Neural cell (in vitro differentiated cells): ENCODE measurements at regions not wholly inside any gene's neighbourhood (a gene's known extent, or its start where the extent isn't known, plus 50 kb on each side); places are given as distances from the start of the nearest gene placed in this dataset.

Source experiments
- CTCF ChIP-seq: fragments of 450-650 bp; IDR thresholded peaks from 2 replicates; pipeline ENCODE4 v1.5.1; 2014; ENCODE audit warnings: antibody characterized with exemption, mild to moderate bottlenecking, moderate library complexity; ENCODE audit not compliant: poor library complexity, severe bottlenecking
- EP300 ChIP-seq: fragments of 450-650 bp; conservative IDR thresholded peaks from 2 replicates; pipeline ENCODE4 v1.6.1; 2014; ENCODE audit warnings: antibody characterized with exemption, mild to moderate bottlenecking, moderate library complexity; ENCODE audit not compliant: poor library complexity, severe bottlenecking
- REST ChIP-seq: IDR thresholded peaks from 2 replicates; pipeline ENCODE4 v1.6.1; 2012; ENCODE audit warnings: borderline replicate concordance

GRCh38 chr11:104365676-104366075 lies 201.7 kb upstream of the PDGFD start:
- TF ChIP-seq REST (no peak), CTCF (no peak), EP300 (no peak)
